Dedifferentiated amniotic fluid mesenchymal stem cell (primary cell): ENCODE measurements at regions not wholly inside any gene's neighbourhood (a gene's known extent, or its start where the extent isn't known, plus 50 kb on each side); places are given as distances from the start of the nearest gene placed in this dataset.
A peak's percentile ranks its signal among the peaks of the same experiment; 100 is the strongest.
"Not testable (repeated sequence)": the region's sequence is repeated elsewhere in the genome, so short reads cannot be mapped to it uniquely, and the experiment has no call there.

Experiments used
- DNase-seq: peaks from one replicate; pipeline ENCODE4 v3.0.0-alpha.2; 2016; ENCODE audit errors: extremely low spot score

GRCh38 chr14:28243600-28243999 lies 523.0 kb upstream of the FOXG1 start:
- DNase-seq = no peak

DNA sequence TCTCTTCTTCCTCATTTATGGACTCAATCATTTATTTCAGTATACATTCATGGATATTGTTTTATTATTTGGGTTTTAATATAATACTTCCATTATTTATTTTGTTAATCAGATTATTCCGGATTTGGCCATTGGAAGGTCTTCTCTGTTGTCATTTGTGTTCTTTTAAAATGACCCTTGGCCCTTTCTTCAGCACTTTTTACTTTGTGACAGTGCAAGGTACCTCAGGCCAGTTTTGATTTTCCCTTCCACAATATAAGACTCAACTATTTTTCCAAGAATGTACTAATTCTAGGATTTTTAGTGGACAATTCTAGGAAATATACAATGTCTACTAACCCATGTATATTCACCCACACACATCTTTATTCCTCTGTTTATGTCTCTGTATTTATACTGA lies 521.4 kb upstream of the FOXG1 start:
- no peak for DNase-seq

- no peak for DNase-seq
These were observed 519.1 kb upstream of the FOXG1 start for GRCh38 chr14:28247491-28247890.

- DNase-seq = not testable (repeated sequence)
These were observed 514.5 kb upstream of the FOXG1 start for GRCh38 chr14:28252124-28252523.

DNA sequence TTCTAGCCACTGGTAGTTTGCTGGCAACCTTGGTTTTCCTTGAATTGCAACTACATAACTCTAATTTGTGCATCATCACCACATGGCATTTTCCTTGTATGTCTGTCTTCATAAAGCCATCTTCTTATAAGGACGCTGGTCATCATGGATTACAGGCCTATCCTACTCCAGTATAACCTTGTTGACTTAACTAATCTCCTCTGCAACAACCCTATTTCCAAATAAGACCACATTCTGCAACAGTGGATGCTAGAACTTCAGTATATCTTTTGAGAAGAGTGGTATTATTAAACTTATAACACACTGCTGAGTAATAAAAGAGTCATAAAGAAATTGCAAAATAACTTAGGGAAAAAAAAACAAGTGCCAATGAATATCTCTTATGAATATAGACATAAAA lies 511.8 kb upstream of the FOXG1 start:
- no peak for DNase-seq

GRCh38 chr14:28264306-28264705 lies 502.3 kb upstream of the FOXG1 start:
- no peak for DNase-seq

- DNase-seq = no peak
These were observed 494.3 kb upstream of the FOXG1 start for GRCh38 chr14:28272270-28272669.

DNA sequence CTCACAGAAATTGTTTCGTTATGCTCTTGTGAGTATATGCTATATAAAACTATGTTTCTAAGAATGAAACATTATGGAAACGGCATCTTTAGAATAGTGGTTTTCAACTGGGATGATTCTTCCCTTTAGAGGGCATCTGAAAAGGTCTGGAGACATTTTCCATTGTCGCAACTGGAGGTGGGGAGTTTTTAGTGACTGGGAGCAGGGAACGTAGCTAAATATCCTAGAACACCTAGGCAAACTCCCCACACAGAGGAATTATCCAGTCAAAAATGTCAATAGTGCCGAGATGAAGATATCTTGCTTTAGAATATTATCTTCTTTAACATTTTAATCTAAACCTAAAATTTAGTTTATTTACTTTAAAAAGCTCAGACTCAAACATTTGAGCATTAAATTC lies 486.1 kb upstream of the FOXG1 start:
- DNase-seq = no peak

DNA sequence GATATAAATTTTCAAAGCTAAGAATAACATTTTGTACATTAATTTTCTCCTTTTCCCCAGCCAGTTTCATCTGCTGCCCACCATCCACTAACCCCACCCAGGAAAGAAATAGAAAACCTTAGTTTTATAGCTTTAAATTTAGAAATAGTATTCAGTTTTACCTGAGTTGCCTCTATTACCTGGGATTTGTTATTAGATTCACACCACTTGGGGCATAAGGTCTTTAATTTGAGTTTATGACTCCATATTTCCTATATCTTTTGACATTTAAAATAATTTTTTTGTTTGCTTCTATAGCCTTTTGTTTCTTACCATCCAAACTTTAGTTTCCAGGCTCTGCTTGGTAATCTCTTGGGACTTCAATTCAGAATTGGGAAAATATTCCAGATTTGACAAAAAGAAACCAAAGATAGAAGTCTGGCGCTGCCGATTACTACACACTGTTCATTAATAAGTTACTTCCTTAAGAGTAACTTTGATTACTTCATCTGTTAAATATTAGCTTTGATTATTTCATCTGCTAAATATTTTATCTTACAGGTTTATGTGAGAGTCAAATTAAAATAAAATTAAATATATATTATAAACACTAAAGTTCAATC lies 485.5 kb upstream of the FOXG1 start:
- DNase-seq = no peak

DNA sequence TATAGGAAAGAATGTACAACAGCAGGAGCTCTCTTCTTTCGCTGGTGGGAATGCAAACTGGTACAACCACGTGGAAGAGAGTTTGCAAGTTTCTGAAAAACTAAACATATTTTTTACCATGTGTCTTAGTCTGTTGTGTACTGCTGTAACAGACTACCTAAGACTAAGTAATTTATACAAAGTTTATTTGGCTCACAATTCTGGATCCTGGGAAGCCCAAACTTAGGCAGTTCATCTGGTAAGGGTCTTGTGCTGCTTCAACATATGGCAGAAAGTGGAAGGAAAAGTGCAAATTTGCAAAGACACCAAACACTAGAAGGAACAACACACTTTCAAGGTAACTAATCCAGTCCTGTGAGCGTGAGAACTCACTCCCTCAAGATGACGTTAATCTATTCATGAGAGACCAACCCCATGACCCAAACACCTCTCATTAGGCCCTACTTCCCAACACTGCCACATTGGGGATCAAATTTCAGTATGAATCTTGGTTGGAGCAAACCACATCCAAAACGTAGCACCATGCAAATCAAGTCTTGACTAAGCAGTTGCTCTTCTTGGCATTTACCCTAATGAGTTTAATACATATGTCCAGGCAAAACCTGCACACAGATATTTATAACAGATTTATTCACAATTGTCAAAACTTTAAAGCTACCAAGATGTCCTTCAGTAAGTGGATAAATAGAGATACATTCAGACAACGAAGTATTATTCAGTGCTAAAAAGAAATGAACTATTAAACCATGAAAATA lies 481.9 kb upstream of the FOXG1 start:
- no peak for DNase-seq

GRCh38 chr14:28294834-28295440 lies 471.6 kb upstream of the FOXG1 start:
- peak; percentile 45 for DNase-seq

GRCh38 chr14:28297559-28297958 lies 469.0 kb upstream of the FOXG1 start:
- no peak for DNase-seq

DNA sequence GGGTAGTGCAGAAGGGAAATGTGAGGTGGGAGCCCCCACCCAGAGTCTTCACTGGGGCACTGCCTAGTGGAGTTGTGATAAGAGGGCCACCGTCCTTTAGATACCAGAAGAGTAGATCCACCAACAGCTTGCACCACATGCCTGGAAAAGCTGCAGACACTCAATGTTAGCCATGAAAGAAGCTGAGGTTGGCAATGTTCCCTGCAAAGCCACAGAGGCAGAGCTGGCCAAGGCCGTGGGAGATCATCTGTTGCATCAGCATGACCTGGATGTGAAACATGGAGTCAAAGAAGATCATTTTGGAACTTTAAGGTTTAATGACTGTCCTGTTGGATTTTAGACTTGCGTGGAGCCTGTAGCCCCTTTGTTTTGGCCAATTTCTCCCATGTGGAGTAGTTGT lies 468.4 kb upstream of the FOXG1 start:
- DNase-seq = no peak

DNA sequence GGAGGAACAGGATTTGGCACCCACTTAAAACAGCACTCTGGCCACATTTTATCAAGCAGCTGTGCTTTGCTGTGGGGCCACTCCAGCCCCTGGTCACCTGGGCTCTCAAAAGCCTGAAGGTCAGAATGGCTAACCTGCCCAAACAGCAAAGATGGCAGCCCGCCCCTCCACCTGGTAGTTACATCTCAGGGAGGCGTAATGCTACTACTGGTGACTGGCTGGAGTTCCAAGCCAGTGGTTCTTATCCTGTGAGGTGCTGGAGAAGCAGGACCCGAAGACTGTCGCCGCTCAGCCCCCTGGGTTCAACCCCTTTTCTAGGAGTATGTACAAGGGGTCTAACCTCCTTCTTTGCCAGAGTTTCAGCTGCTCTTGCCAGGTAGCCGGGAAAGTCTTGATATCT lies 467.4 kb upstream of the FOXG1 start:
- no peak for DNase-seq

DNA sequence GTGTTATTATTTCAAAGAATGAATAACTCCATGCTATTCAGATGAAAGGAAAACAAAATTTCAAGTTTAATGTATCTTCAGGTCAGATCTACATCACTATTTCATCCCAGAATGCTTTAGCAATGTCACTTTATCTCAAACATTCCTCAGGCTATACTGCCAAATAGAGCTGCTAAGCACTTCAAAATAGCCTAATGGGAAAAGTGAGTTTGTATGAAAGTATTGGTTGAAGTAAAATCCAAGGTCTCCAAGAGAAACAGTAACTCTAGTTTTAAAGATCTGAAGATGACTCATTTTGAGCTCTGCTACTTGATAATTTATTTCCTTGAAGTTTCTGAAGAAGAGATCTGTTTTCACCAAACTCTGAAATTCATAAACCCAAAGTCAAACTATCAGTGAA lies 466.2 kb upstream of the FOXG1 start:
- DNase-seq = no peak

DNA sequence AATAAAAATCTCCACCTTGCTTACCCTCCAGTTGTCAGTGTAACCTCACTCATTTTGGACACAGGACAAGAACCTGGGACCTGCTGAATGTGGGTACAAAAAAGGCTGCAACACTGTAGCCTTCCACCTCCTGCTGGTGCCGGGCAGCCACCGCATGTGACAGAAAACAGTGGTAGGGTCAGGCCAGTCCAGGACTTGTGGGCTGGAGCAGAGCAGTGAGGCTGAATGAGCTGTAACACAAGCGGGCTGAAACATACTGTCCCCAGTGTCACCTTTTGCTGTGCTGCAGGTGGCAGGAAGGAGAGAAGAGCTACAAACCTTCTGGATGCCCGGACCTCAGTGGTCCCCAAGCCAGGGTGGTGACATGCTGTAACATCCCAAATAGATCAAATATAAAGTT lies 465.4 kb upstream of the FOXG1 start:
- no peak for DNase-seq

DNA sequence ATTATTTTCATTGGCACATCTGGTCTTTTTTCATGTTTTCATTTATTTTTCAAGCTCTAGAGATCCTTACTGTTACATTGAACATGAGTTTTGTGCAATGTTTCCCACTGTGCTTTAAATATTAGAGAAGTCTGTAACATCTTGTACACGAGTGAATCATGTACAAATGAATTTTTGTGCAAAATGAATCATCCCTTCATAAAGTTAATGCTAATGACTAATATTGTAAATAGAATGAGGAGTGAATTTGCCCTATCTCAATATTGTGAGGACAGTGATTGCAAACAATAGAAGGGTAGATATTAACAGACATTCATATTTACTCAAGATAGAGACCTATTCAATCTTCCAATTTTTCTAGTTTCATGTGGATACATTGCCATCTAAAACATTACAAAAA lies 463.3 kb upstream of the FOXG1 start:
- DNase-seq = no peak

DNA sequence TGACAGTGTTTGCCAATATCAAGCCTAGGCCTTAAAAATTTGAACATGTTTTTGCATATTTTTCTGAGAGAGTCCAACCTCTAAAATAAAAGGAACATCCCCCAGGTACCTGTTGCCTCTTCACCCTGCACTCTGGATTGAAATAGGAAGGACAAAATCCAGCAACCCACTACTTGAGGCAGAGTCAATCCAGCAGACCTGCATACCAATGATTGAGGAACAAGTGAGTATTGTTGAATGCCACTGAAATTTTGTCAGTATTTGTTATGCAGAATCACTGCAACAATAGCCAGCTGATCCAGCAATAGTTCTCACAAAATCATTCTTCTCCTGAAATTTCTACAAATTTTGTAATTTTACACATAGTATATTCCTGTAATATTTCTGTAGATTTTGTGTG lies 460.6 kb upstream of the FOXG1 start:
- DNase-seq = no peak

GRCh38 chr14:28307506-28307905 lies 459.1 kb upstream of the FOXG1 start:
- DNase-seq = no peak

GRCh38 chr14:28308734-28309133 lies 457.9 kb upstream of the FOXG1 start:
- peak; percentile 41 for DNase-seq

DNA sequence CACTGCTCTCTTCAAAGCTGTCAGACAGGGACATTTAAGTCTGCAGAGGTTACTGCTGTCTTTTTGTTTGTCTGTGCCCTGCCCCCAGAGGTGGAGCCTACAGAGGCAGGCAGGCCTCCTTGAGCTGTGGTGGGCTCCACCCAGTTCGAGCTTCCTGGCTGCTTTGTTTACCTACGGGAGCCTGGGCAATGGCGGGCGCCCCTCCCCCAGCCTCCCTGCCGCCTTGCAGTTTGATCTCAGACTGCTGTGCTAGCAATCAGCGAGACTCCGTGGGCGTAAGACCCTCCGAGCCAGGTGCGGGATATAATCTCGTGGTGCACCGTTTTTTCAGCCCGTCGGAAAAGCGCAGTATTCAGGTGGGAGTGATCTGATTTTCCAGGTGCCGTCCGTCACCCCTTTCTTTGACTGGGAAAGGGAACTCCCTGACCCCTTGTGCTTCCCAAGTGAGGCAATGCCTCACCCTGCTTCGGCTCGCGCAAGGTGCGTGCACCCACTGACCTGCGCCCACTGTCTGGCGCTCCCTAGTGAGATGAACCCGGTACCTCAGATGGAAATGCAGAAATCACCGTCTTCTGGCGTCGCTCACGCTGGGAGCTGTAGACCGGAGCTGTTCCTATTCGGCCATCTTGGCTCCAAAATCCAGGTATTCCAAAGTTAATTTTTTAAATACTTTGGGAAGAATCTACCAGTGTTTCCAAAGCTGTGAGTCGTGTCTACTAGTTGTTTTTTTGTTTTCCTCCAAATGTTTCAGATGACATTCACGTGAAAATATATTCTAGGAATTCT lies 448.5 kb upstream of the FOXG1 start:
- DNase-seq = not testable (repeated sequence)

GRCh38 chr14:28321475-28322244 lies 444.9 kb upstream of the FOXG1 start:
- DNase-seq = no peak
